MCF 10A (cell line): ENCODE measurements at regions not wholly inside any gene's neighbourhood (a gene's known extent, or its start where the extent isn't known, plus 50 kb on each side); places are given as distances from the start of the nearest gene placed in this dataset.

ENCODE experiments used
- BruUV-seq: library from RNA; stranded (reverse); fragments of 400-500 nt; replicated peaks from 2 replicates; lab custom pipeline; 2021; lab: Mats Ljungman, UMichigan
- CTCF ChIA-PET: fragments of 300-600 bp; sonication (Branson Sonifier 250); formaldehyde crosslinking; extraction: SDS; loops from one replicate; lab custom pipeline; 2021; ENCODE audit warnings: antibody characterized with exemption, inconsistent platforms; lab: Yijun Ruan, JAX
- POLR2A ChIA-PET: fragments of 300-600, 350-650 bp; sonication (Branson Sonifier 250); formaldehyde crosslinking; extraction: SDS; loops from one replicate; lab custom pipeline; 2020; ENCODE audit warnings: antibody characterized with exemption, inconsistent platforms; lab: Yijun Ruan, JAX
- DNase-seq: peaks from one replicate; pipeline ENCODE4 v3.0.0-alpha.2; 2018; ENCODE audit not compliant: unreplicated experiment
- H3K27ac Mint-ChIP-seq: one replicate; pipeline ENCODE4 v1.8.0; 2022; ENCODE audit warnings: mild to moderate bottlenecking, low read depth, mixed read lengths; ENCODE audit not compliant: unreplicated experiment
- H3K27me3 Mint-ChIP-seq: one replicate; pipeline ENCODE4 v1.8.0; 2022; ENCODE audit warnings: mixed read lengths; ENCODE audit not compliant: insufficient read depth, unreplicated experiment
- H3K36me3 Mint-ChIP-seq: one replicate; pipeline ENCODE4 v1.8.0; 2022; ENCODE audit warnings: mild to moderate bottlenecking, moderate library complexity, mixed read lengths; ENCODE audit not compliant: insufficient read depth, unreplicated experiment
- H3K4me1 Mint-ChIP-seq: one replicate; pipeline ENCODE4 v1.8.0; 2022; ENCODE audit warnings: mixed read lengths; ENCODE audit not compliant: insufficient read depth, unreplicated experiment
- H3K4me3 Mint-ChIP-seq: one replicate; pipeline ENCODE4 v1.8.0; 2022; ENCODE audit warnings: mild to moderate bottlenecking, moderate library complexity, mixed read lengths; ENCODE audit not compliant: unreplicated experiment
- H3K9me3 Mint-ChIP-seq: one replicate; pipeline ENCODE4 v1.8.0; 2022; ENCODE audit warnings: mixed read lengths; ENCODE audit not compliant: unreplicated experiment
- intact Hi-C: fragments of 100-400 bp; cut with micrococcal nuclease; formaldehyde crosslinking; loops from 2 replicates; pipeline ENCODE4 v1.14.1; 2022
- TF ChIP-seq, protein P1 (sequence below): fragments of 200-600 bp; IDR thresholded peaks from one replicate; pipeline ENCODE4 v1.8.0; 2022; ENCODE audit warnings: antibody characterized with exemption, mild to moderate bottlenecking; ENCODE audit not compliant: unreplicated experiment

DNA sequence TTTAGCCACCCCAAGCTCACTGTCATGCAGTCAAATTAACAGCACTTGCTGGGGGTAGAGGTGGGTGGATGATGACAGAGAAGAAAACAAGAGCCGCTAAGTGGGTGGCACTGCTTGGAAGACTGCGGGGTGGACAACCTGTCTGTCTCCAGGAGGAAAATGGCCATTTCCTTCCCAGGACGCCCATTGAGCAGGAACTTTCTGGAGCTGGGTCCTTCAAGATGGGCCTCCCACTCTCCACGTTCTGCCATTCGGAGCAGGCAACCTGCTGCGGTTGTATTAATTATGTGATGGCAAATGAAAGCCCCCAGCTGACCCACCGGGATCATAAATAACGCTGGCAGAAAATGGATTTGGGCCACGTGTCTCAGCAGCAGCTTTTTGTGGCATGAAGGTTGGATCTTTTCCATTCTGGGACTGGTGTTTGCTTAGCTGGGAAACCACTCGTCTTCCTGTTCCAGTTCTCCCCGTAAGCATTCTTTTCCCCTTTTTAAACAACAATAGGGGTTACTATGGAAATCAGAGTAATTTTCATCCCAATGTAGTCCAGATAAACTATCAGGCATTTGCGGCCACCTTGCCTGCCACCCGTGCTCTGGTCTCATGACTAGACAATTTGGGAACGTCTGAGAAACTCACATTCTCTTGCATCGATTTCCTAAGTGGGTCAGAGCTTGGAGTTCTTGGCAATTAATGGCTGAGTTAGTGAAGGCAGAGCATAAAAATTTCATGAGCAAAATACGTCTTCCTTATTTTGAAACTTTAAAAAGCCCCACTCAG lies 215.5 kb downstream of the ANKRD60 start:
- no TSS peak for BruUV-seq
- TF ChIP-seq, protein P1, sequence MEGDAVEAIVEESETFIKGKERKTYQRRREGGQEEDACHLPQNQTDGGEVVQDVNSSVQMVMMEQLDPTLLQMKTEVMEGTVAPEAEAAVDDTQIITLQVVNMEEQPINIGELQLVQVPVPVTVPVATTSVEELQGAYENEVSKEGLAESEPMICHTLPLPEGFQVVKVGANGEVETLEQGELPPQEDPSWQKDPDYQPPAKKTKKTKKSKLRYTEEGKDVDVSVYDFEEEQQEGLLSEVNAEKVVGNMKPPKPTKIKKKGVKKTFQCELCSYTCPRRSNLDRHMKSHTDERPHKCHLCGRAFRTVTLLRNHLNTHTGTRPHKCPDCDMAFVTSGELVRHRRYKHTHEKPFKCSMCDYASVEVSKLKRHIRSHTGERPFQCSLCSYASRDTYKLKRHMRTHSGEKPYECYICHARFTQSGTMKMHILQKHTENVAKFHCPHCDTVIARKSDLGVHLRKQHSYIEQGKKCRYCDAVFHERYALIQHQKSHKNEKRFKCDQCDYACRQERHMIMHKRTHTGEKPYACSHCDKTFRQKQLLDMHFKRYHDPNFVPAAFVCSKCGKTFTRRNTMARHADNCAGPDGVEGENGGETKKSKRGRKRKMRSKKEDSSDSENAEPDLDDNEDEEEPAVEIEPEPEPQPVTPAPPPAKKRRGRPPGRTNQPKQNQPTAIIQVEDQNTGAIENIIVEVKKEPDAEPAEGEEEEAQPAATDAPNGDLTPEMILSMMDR, result no peak
- DNase-seq, result no peak
- H3K36me3 Mint-ChIP-seq, result no peaks in the 10 kb centered on the region
- H3K4me1 Mint-ChIP-seq, result peaks cover 21% of the 10 kb centered on the region
- peaks cover 7% of the 10 kb centered on the region for H3K9me3 Mint-ChIP-seq
- ChIA-PET CTCF (no interaction called here), POLR2A (no interaction called here)
- intact Hi-C loops, result no loop called here
- no peak overlapping the region for H3K27ac Mint-ChIP-seq
- no peak overlapping the region for H3K4me3 Mint-ChIP-seq
- H3K27me3 Mint-ChIP-seq, result peaks cover 8% of the 10 kb centered on the region

- POLR2A ChIA-PET, result no interaction called here
- DNase-seq, result no peak
- Mint-ChIP-seq H3K9me3 (peaks cover 7% of the 10 kb centered on the region), H3K4me1 (peaks cover 13% of the 10 kb centered on the region), H3K27ac (no peak overlapping the region), H3K27me3 (peaks cover 8% of the 10 kb centered on the region), H3K36me3 (no peaks in the 10 kb centered on the region), H3K4me3 (no peak overlapping the region)
- BruUV-seq, result no TSS peak
- intact Hi-C loops, result no loop called here
- CTCF ChIA-PET, result no interaction called here
- TF ChIP-seq, protein P1, result no peak
Measured at GRCh38 chr20:58011947-58012610, 216.4 kb downstream of the ANKRD60 start.

DNA sequence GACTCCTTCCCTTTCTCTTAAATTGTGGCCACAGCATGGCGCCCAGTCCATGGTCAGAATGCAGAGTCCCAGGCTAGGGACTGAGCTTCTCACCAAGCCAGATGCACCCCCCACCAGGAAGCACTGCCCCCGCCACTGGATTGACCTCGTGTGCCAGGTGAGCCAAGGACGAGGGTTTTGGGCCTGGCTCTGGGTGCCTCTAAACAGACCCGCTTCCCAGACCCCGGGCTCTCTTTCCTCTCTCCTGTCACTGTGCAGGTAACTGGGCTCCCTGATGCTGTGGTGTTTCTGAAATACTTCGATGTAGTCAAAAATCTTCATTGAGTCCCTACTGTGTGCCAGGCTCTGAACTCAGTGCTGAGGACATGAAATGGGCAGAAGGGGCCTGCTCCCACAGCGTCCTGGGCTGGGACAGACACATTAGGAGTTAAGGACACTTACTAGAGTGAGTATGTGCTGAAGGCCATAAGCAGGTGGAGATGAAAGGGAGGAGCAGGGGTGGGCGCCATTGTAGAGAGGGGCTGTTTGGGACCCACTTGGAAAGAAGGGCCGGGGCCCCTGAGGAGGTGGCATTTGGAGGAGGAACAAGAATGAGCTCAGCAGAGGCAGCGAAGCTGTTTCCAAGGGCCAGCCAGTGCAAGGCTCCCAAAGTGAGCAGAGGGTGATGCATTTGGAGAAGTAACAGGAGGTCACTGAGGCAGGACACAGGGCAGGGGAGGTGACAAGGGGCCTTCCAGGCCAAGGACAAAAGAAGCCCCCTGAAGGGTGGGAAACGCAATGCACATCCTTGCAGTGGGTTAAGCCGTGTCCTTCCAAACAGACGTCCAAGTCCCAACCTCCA lies 217.1 kb downstream of the ANKRD60 start:
- Mint-ChIP-seq H3K4me3 (no peak overlapping the region), H3K36me3 (no peaks in the 10 kb centered on the region), H3K4me1 (peaks cover 10% of the 10 kb centered on the region), H3K27me3 (peaks cover 8% of the 10 kb centered on the region), H3K9me3 (peaks cover 7% of the 10 kb centered on the region), H3K27ac (no peak overlapping the region)
- TF ChIP-seq, protein P1, result no peak
- CTCF ChIA-PET, result interaction anchor here (0.7 kb wide), 1 partner anchor 12 kb away, joined by 6 read pairs; no protein-coding TSS in a partner anchor
- DNase-seq, result no peak
- intact Hi-C loops, result no loop called here
- POLR2A ChIA-PET, result no interaction called here
- no TSS peak for BruUV-seq

GRCh38 chr20:58010666-58011065 lies 217.8 kb downstream of the ANKRD60 start:
- ChIA-PET CTCF (interaction anchor here (0.7 kb wide), 1 partner anchor 12 kb away, joined by 6 read pairs; no protein-coding TSS in a partner anchor), POLR2A (no interaction called here)
- no TSS peak for BruUV-seq
- Mint-ChIP-seq H3K9me3 (peaks cover 4% of the 10 kb centered on the region), H3K4me3 (no peak overlapping the region), H3K4me1 (peaks cover 10% of the 10 kb centered on the region), H3K27me3 (peaks cover 8% of the 10 kb centered on the region), H3K36me3 (no peaks in the 10 kb centered on the region), H3K27ac (no peak overlapping the region)
- no peak for DNase-seq
- TF ChIP-seq, protein P1, result no peak
- intact Hi-C loops, result no loop called here
